ENCODE measurements at regions not wholly inside any gene's neighbourhood (a gene's known extent, or its start where the extent isn't known, plus 50 kb on each side); places are given as distances from the start of the nearest gene placed in this dataset.

DNA sequence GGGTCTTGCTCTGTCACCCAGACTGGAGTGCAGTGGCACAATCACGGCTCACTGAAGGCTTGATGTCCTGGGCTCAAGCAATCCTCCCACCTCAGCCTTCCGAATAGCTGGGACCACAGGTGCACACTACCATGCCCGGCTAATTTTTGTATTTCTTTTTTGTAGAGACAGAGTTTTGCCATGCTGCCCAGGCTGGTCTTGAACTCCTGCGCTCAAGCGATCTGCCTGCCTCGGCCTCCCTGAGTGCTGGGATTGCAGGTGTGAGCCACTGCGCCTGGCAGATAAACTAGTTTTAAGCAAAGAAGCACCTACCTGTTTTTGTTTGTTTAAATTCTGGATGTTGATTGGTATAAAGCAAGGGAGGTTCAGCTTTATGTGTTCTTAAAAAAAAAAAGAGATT lies 170.6 kb upstream of the GOLIM4 start:
- FAIRE-seq (no peak), ATAC-seq (no peak), DNase-seq (ENCODE audit: low spot score) (no peak)
- ChIA-PET CTCF (ENCODE audit: low intra/inter-chr PET ratio, low total read pairs) (no interaction called here), POLR2A (no interaction called here)
- intact Hi-C loops (cut with micrococcal nuclease; ENCODE audit: unreplicated experiment) (no loop called here), in situ Hi-C loops (cut with HindIII; ENCODE audit: extremely low pct_ligation_motif_present, low pct_unique_long_range_greater_than_20kb) (no loop called here)
- no peaks in the 10 kb centered on the region for H3K4me1 ChIP-seq (ENCODE audit: insufficient read depth, low read length)
- TF ChIP-seq FOXA1 (IDR thresholded peaks at IDR 0.05) (no peak), FOXA1 (CRISPR knock-in tag; IDR thresholded peaks at IDR 0.05) (no peak), SP140L (CRISPR knock-in tag; IDR thresholded peaks at IDR 0.05; ENCODE audit: borderline replicate concordance) (no peak), ZNF256 (CRISPR knock-in tag; conservative IDR thresholded peaks at IDR 0.05) (no peak), ZNF781 (CRISPR knock-in tag; IDR thresholded peaks at IDR 0.05; ENCODE audit: borderline replicate concordance, not compliant biosample characterization) (no peak), RBM39 (IDR thresholded peaks at IDR 0.05; ENCODE audit: low read depth, low read length, poor library complexity, severe bottlenecking) (no peak)
- no peaks in the 10 kb centered on the region for H4K20me1 ChIP-seq (ENCODE audit: insufficient read depth, low read length)
- no peak overlapping the region for H3K27ac ChIP-seq (ENCODE audit: extremely low read length, insufficient read depth, low read length)
- no peak overlapping the region for H3K4me3 ChIP-seq (replicated peaks in 1 of 3; ENCODE audit: insufficient read depth in 1 of 3, low read depth in 2 of 3, low read length in 3 of 3)
- no peaks in the 10 kb centered on the region for H3K9me3 ChIP-seq (ENCODE audit: low read length)
- no peaks in the 10 kb centered on the region; a peak in 1 of 5 replicates for H3K27me3 ChIP-seq (ENCODE audit: control insufficient read depth in 1 of 2, insufficient read depth in 2 of 2, low read length in 2 of 2)
- no peaks in the 10 kb centered on the region for H3K79me2 ChIP-seq (ENCODE audit: insufficient read depth, low read length)
- WGBS (ENCODE audit: low lambda C conversion rate) = 40% methylated on average over 7 of the region's 7 CpGs
- BruUV-seq (replicated peaks) = no TSS peak
- no peak overlapping the region for H3K9ac ChIP-seq (ENCODE audit: insufficient read depth, low read depth, low read length)
- no peaks in the 10 kb centered on the region for H3K36me3 ChIP-seq (replicated peaks in 1 of 2; ENCODE audit: control insufficient read depth in 1 of 2, insufficient read depth in 2 of 2, low read length in 2 of 2)
- H2AFZ ChIP-seq (ENCODE audit: low read length) = no peak overlapping the region
- no peak overlapping the region for H3K4me2 ChIP-seq (ENCODE audit: low read depth, low read length)

DNA sequence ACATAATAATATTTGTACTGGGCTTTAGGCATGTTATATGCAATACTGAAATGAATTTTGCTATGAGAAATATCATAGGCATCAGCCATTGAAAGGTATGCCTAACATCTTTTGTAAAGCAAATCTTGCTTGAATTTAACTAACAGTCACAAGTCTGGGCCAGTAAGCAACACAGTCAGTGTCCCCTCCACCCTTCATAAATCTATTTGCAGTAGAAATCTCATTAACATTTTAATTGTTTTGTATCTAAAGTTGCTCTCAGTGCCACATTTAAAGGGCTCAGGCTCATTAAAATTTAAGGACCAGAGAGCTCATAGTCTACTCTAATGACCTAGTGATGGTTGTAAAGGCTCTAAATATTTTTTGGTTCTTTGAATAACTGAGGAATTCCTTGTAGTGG lies 167.2 kb upstream of the GOLIM4 start:
- Histone ChIP-seq H3K27ac (ENCODE audit: extremely low read length, insufficient read depth, low read length) (no peak overlapping the region), H3K4me2 (ENCODE audit: low read depth, low read length) (no peak overlapping the region), H4K20me1 (ENCODE audit: insufficient read depth, low read length) (no peaks in the 10 kb centered on the region), H3K4me1 (ENCODE audit: insufficient read depth, low read length) (no peaks in the 10 kb centered on the region), H3K27me3 (ENCODE audit: control insufficient read depth in 1 of 2, insufficient read depth in 2 of 2, low read length in 2 of 2) (no peaks in the 10 kb centered on the region), H3K4me3 (replicated peaks in 1 of 3; ENCODE audit: insufficient read depth in 1 of 3, low read depth in 2 of 3, low read length in 3 of 3) (no peak overlapping the region), H3K9me3 (ENCODE audit: low read length) (no peaks in the 10 kb centered on the region), H3K36me3 (replicated peaks in 1 of 2; ENCODE audit: control insufficient read depth in 1 of 2, insufficient read depth in 2 of 2, low read length in 2 of 2) (no peaks in the 10 kb centered on the region), H3K9ac (ENCODE audit: insufficient read depth, low read depth, low read length) (no peak overlapping the region), H3K79me2 (ENCODE audit: insufficient read depth, low read length) (no peaks in the 10 kb centered on the region), H2AFZ (ENCODE audit: low read length) (no peak overlapping the region)
- ATAC-seq = no peak
- TF ChIP-seq, protein P1, sequence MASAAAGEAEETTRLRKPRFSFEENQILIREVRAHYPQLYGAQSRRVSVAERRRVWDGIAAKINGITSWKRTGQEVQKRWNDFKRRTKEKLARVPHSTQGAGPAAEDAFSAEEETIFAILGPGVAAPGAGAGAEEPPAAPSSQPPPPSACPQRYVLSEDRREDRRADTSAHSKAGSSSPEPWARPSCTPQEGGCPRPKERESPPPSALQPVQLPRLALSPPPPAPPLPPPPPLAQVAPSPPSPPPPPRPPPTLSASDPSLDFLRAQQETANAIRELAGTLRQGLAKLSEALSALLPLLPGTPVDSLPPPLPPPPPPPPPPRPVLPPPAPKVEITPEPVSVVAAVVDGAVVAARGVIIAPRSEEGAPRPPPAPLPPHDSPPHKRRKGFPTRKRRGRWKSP (CRISPR knock-in tag; IDR thresholded peaks at IDR 0.05) = no peak
- TF ChIP-seq RARG (CRISPR knock-in tag; IDR thresholded peaks at IDR 0.05; ENCODE audit: low read depth) = no peak
- ChIA-PET POLR2A (no interaction called here), CTCF (ENCODE audit: low intra/inter-chr PET ratio, low total read pairs) (no interaction called here)
- no peak for FAIRE-seq
- in situ Hi-C loops (cut with HindIII; ENCODE audit: extremely low pct_ligation_motif_present, low pct_unique_long_range_greater_than_20kb) = no loop called here
- intact Hi-C loops (cut with micrococcal nuclease; ENCODE audit: unreplicated experiment) = no loop called here
- DNase-seq (ENCODE audit: low spot score) = no peak
- BruUV-seq (replicated peaks) = no TSS peak
